GM12892 (cell line): ENCODE measurements at regions not wholly inside any gene's neighbourhood (a gene's known extent, or its start where the extent isn't known, plus 50 kb on each side); places are given as distances from the start of the nearest gene placed in this dataset.

ENCODE experiments used
- POLR2A ChIP-seq: IDR thresholded peaks from 2 replicates; pipeline ENCODE4 v1.6.1; 2011; ENCODE audit warnings: low read depth, low read length, control low read depth
- POLR2AphosphoS5 ChIP-seq: IDR thresholded peaks from 2 replicates; pipeline ENCODE4 v1.6.1; 2011; ENCODE audit warnings: low read depth, low read length, control low read depth
- TAF1 ChIP-seq: IDR thresholded peaks from 2 replicates; pipeline ENCODE4 v1.6.1; 2011; ENCODE audit warnings: low read depth, mild to moderate bottlenecking, control low read depth, low read length, borderline replicate concordance

- TF ChIP-seq POLR2A (no peak), POLR2AphosphoS5 (no peak), TAF1 (no peak)
Measured at GRCh38 chr2:157197848-157198247, 59.7 kb upstream of the GALNT5 start.
